ENCODE measurements at regions not wholly inside any gene's neighbourhood (a gene's known extent, or its start where the extent isn't known, plus 50 kb on each side); places are given as distances from the start of the nearest gene placed in this dataset.

GRCh38 chr18:55078303-55078932 lies 119.2 kb upstream of the CCDC68 start:
- TF ChIP-seq, protein P1, sequence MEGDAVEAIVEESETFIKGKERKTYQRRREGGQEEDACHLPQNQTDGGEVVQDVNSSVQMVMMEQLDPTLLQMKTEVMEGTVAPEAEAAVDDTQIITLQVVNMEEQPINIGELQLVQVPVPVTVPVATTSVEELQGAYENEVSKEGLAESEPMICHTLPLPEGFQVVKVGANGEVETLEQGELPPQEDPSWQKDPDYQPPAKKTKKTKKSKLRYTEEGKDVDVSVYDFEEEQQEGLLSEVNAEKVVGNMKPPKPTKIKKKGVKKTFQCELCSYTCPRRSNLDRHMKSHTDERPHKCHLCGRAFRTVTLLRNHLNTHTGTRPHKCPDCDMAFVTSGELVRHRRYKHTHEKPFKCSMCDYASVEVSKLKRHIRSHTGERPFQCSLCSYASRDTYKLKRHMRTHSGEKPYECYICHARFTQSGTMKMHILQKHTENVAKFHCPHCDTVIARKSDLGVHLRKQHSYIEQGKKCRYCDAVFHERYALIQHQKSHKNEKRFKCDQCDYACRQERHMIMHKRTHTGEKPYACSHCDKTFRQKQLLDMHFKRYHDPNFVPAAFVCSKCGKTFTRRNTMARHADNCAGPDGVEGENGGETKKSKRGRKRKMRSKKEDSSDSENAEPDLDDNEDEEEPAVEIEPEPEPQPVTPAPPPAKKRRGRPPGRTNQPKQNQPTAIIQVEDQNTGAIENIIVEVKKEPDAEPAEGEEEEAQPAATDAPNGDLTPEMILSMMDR (IDR thresholded peaks at IDR 0.05; ENCODE audit: low read depth, low read length) = no peak
- DNase-seq (ENCODE audit: extremely low read depth, low read depth) = no peak

GRCh38 chr18:55076643-55077218 lies 117.5 kb upstream of the CCDC68 start:
- TF ChIP-seq, protein P1 (IDR thresholded peaks at IDR 0.05; ENCODE audit: low read depth, low read length) = no peak
- no peak for DNase-seq (ENCODE audit: extremely low read depth, low read depth)

- TF ChIP-seq, protein P1 (IDR thresholded peaks at IDR 0.05; ENCODE audit: low read depth, low read length) = no peak
- DNase-seq (ENCODE audit: extremely low read depth, low read depth) = no peak
Measured at GRCh38 chr18:55073834-55074233, 114.6 kb upstream of the CCDC68 start.

GRCh38 chr18:55073116-55073515 lies 113.9 kb upstream of the CCDC68 start:
- TF ChIP-seq, protein P1 (IDR thresholded peaks at IDR 0.05; ENCODE audit: low read depth, low read length) = no peak
- no peak for DNase-seq (ENCODE audit: extremely low read depth, low read depth)

DNA sequence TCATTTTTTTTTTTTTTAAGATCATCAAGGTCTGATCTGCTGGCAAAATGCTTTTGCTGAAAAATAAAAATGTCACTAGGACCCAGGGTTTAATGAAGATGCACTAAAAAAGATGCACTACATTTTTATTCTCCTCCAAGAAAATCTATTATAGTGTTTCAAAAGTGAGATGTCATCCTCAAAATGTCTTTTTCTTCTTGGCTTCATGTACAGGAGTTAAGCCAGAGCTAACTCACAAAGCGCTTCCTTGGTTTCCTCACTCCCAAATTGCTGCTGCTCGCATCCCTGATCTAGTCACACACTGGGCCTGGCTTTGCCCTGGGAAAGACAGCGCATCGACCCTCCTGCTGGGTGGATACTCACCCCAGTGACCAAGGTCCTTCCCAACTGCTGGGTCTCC lies 113.4 kb upstream of the CCDC68 start:
- DNase-seq (ENCODE audit: extremely low read depth, low read depth) = no peak
- TF ChIP-seq, protein P1 (IDR thresholded peaks at IDR 0.05; ENCODE audit: low read depth, low read length) = no peak

DNA sequence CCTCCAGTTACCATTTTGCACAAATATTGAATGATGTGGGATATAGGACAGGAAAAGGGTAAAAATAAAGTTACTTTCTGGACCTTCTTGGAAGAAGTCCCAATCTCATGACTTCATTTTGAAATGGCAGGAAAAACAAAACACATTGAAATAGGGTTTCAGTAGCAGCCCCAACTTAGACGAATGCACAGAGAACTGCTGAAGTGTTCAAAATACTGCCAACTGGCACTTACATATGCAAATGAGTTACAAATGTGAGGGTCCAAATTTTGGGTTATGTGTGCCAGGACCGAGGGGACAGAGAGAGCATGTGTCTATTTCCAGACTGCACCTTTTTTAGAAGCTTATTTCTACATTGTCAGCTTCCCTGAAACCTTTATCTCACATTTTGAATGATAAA lies 112.9 kb upstream of the CCDC68 start:
- DNase-seq (ENCODE audit: extremely low read depth, low read depth) = no peak
- TF ChIP-seq, protein P1 (IDR thresholded peaks at IDR 0.05; ENCODE audit: low read depth, low read length) = no peak

GRCh38 chr18:55069497-55069896 lies 110.2 kb upstream of the CCDC68 start:
- TF ChIP-seq, protein P1 (IDR thresholded peaks at IDR 0.05; ENCODE audit: low read depth, low read length) = no peak
- no peak for DNase-seq (ENCODE audit: extremely low read depth, low read depth)

All from AG09319 (cell line).